ENCODE measurements at regions not wholly inside any gene's neighbourhood (a gene's known extent, or its start where the extent isn't known, plus 50 kb on each side); places are given as distances from the start of the nearest gene placed in this dataset.

DNA sequence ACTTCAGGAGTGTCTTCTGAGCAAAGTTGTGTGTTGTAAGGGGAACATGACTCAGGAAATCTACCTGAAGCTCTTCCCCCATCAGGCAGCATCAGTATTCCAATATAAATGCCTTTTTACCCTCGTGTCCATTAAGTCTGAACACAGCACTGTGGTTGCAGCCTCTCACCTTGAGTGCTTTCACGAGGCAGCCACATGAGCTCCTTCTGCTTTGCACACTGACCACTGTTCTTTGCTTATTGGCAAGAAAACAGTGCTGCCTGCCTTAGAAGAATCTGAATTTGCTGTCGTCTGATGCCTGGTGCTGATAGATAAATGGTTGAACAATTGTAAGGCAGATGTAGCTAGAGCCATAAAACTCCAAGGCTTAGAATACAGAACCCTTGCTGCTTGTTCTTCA lies 139.6 kb upstream of the WDR1 start:
- DNase-seq (ENCODE audit: low spot score) (no peak), ATAC-seq (ENCODE audit: low FRiP score) (no peak)
- no peak for TF ChIP-seq CTCF (IDR thresholded peaks at IDR 0.05)

DNA sequence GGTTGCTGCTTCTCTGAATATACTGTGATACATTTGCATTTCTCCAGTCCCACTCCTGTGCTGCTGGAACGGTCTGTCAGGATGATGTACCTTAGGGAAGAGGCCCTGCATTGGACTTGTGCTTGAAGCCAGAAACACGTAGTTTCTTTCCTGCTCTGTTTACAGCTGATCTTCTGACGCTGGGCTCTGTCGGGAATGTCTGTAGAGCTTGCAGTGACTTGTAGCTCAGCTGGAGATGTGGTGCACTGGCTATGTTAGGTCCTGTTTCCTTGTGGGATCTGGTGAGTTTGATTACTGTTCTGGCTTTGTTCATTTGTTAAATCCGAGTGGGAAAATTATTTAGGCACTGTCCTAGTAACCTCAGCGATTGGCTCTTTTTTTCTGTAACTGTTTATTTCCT lies 137.2 kb upstream of the WDR1 start:
- no peak for TF ChIP-seq CTCF (IDR thresholded peaks at IDR 0.05)
- DNase-seq (ENCODE audit: low spot score) (no peak), ATAC-seq (ENCODE audit: low FRiP score) (no peak)

- DNase-seq (ENCODE audit: low spot score) (no peak), ATAC-seq (ENCODE audit: low FRiP score) (no peak)
- TF ChIP-seq CTCF (IDR thresholded peaks at IDR 0.05) = no peak
These were observed 129.2 kb upstream of the WDR1 start for GRCh38 chr4:10245751-10246150.

GRCh38 chr4:10243856-10244255 lies 127.3 kb upstream of the WDR1 start:
- no peak for DNase-seq (ENCODE audit: low spot score)
- ATAC-seq (ENCODE audit: low FRiP score) = no peak
- no peak for TF ChIP-seq CTCF (IDR thresholded peaks at IDR 0.05)

DNA sequence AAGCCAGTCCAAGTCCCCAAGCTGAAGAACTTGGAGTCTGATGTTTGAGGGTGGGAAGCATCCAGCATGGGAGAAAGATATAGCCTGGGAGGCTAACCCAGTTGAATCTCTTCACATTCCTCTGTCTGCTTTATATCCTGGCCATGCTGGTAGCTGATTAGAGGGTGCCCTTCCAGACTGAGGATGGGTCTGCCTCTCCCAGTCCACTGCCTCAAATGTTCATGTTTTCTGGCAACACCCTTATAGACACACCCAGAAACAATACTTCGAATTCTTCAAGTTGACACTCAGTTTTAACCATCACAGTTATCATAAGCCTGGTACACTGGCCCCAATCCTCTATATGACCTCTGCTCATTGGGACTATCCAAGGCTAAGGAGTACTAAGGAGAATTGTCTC lies 124.1 kb upstream of the WDR1 start:
- DNase-seq (ENCODE audit: low spot score) (no peak), ATAC-seq (ENCODE audit: low FRiP score) (no peak)
- no peak for TF ChIP-seq CTCF (IDR thresholded peaks at IDR 0.05)

DNA sequence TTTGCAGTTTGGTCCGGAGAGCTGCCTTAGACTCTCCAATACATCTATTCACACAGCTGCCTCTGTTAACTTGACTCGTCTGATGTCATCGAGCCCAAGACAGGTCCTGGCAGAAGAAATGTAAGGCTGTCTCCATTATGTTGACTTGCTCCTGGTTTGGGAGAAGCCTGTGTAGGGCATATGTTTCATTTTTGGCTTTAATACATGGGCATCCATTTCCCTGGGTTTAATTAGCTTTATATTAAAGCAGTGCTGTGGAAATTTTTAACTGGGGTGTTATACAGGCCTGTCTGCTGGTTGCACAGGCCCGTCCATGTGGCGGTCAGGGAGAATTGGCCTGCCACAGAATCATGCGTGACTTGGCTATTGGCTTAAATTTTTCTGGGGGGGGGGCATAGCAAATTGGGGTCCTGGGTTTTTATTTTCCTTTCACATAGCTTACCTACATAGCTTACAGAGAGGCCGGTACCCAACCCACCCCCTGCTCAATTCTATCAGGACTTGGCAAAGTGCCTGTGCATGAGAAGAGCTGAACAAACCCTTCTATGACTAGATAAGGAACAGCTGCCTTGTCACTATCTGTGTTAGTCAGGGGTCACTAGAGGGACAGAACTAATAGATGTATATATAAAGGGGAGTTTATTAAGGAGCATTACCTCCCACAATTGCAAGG lies 123.5 kb upstream of the WDR1 start:
- no peak for TF ChIP-seq CTCF (IDR thresholded peaks at IDR 0.05)
- ATAC-seq (ENCODE audit: low FRiP score) = no peak
- no peak for DNase-seq (ENCODE audit: low spot score)

- no peak for ATAC-seq (ENCODE audit: low FRiP score)
- TF ChIP-seq CTCF (IDR thresholded peaks at IDR 0.05) = no peak
These were observed 120.5 kb upstream of the WDR1 start for GRCh38 chr4:10237131-10237530.

More at GRCh38 chr4:10237131-10237530, 120.5 kb upstream of the WDR1 start:
- DNase-seq (ENCODE audit: low spot score) = no peak

Measured in omental fat pad (tissue), 3 donors.